SH-SY5Y (cell line): ENCODE measurements at regions not wholly inside any gene's neighbourhood (a gene's known extent, or its start where the extent isn't known, plus 50 kb on each side); places are given as distances from the start of the nearest gene placed in this dataset.

Experiments
- GATA2 ChIP-seq: IDR thresholded peaks from 2 replicates; pipeline ENCODE4 v1.6.1; 2011; ENCODE audit warnings: mild to moderate bottlenecking, low read depth, low read length
- GATA3 ChIP-seq: IDR thresholded peaks from 2 replicates; pipeline ENCODE4 v1.6.1; 2011; ENCODE audit warnings: low read depth, mild to moderate bottlenecking, low read length, moderate library complexity

DNA sequence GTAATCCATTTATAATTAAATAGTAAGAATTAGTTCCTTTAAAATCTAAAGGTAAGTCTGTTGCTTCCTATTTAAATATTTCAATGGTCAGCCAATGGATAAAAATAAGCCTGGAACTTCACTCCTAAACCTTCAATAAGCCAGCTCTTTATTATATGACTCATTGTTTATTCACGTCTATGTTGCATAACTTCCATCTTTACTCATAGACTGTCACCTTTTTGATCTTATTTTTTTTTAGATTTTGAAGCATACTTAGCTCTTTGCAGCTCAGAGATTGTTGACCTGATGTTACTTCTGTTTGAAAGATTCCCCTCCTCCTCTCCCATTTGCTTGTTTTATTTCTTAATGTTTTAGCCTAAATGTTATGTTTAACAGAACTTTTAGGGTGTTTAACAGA is 1571.2 kb upstream of the RAG2 start:
- no peak for TF ChIP-seq GATA3
- TF ChIP-seq GATA2 = no peak
